ENCODE measurements at regions not wholly inside any gene's neighbourhood (a gene's known extent, or its start where the extent isn't known, plus 50 kb on each side); places are given as distances from the start of the nearest gene placed in this dataset.

- no peak for TF ChIP-seq CTCF (IDR thresholded peaks at IDR 0.05; ENCODE audit: low read depth, low read length)
- ChIA-PET POLR2A (no interaction called here), CTCF (no interaction called here)
- Histone ChIP-seq H3K9me3 (ENCODE audit: control insufficient read depth, insufficient read depth, low read length) (no peaks in the 10 kb centered on the region), H3K4me3 (ENCODE audit: low read depth, low read length) (no peak overlapping the region), H3K27ac (ENCODE audit: low read depth, low read length) (no peak overlapping the region), H3K27me3 (ENCODE audit: control insufficient read depth, insufficient read depth, low read length) (no peaks in the 10 kb centered on the region)
- no peak for DNase-seq (ENCODE audit: low read depth, low spot score)
Observed at GRCh38 chr16:19361587-19361986, 56.1 kb upstream of the TMC5 start.

- no peak overlapping the region for H3K27ac ChIP-seq (ENCODE audit: low read depth, low read length)
- TF ChIP-seq CTCF (IDR thresholded peaks at IDR 0.05; ENCODE audit: low read depth, low read length), result no peak
- DNase-seq (ENCODE audit: low read depth, low spot score), result no peak
- ChIA-PET CTCF (interaction anchor here (0.7 kb wide), 1 partner anchor 186 kb away, joined by 4 read pairs; no protein-coding TSS in a partner anchor), POLR2A (no interaction called here)
- H3K9me3 ChIP-seq (ENCODE audit: control insufficient read depth, insufficient read depth, low read length), result no peaks in the 10 kb centered on the region
- H3K4me3 ChIP-seq (ENCODE audit: low read depth, low read length), result no peak overlapping the region
- no peaks in the 10 kb centered on the region for H3K27me3 ChIP-seq (ENCODE audit: control insufficient read depth, insufficient read depth, low read length)
Observed at GRCh38 chr16:19363740-19364139, 53.9 kb upstream of the TMC5 start.

- no peaks in the 10 kb centered on the region for H3K27me3 ChIP-seq (ENCODE audit: control insufficient read depth, insufficient read depth, low read length)
- H3K4me3 ChIP-seq (ENCODE audit: low read depth, low read length), result no peak overlapping the region
- no peak overlapping the region for H3K27ac ChIP-seq (ENCODE audit: low read depth, low read length)
- ChIA-PET POLR2A (no interaction called here), CTCF (interaction anchor here (1.2 kb wide), 1 partner anchor 279 kb away, joined by 4 read pairs; no protein-coding TSS in a partner anchor)
- no peak for TF ChIP-seq CTCF (IDR thresholded peaks at IDR 0.05; ENCODE audit: low read depth, low read length)
- no peak for DNase-seq (ENCODE audit: low read depth, low spot score)
- no peaks in the 10 kb centered on the region for H3K9me3 ChIP-seq (ENCODE audit: control insufficient read depth, insufficient read depth, low read length)
Observed at GRCh38 chr16:19365486-19365885, 52.2 kb upstream of the TMC5 start.

- ChIA-PET POLR2A (no interaction called here), CTCF (no interaction called here)
- no peak for TF ChIP-seq CTCF (IDR thresholded peaks at IDR 0.05; ENCODE audit: low read depth, low read length)
- no peaks in the 10 kb centered on the region for H3K9me3 ChIP-seq (ENCODE audit: control insufficient read depth, insufficient read depth, low read length)
- no peaks in the 10 kb centered on the region for H3K27me3 ChIP-seq (ENCODE audit: control insufficient read depth, insufficient read depth, low read length)
- DNase-seq (ENCODE audit: low read depth, low spot score), result no peak
- no peak overlapping the region for H3K4me3 ChIP-seq (ENCODE audit: low read depth, low read length)
- H3K27ac ChIP-seq (ENCODE audit: low read depth, low read length), result no peak overlapping the region
Observed at GRCh38 chr16:19366391-19366790, 51.3 kb upstream of the TMC5 start.

- CTCF ChIA-PET, result interaction anchor here (1.0 kb wide), 1 partner anchor 9 kb away, joined by 3 read pairs; no protein-coding TSS in a partner anchor
- no peaks in the 10 kb centered on the region for H3K27me3 ChIP-seq (ENCODE audit: control insufficient read depth, insufficient read depth, low read length)
- H3K4me3 ChIP-seq (ENCODE audit: low read depth, low read length), result no peak overlapping the region
- DNase-seq (ENCODE audit: low read depth, low spot score), result no peak
- no peak overlapping the region for H3K27ac ChIP-seq (ENCODE audit: low read depth, low read length)
- POLR2A ChIA-PET, result interaction anchor here (0.6 kb wide), 1 partner anchor 197 kb away, joined by 4 read pairs; no protein-coding TSS in a partner anchor
- no peaks in the 10 kb centered on the region for H3K9me3 ChIP-seq (ENCODE audit: control insufficient read depth, insufficient read depth, low read length)
- TF ChIP-seq CTCF (IDR thresholded peaks at IDR 0.05; ENCODE audit: low read depth, low read length), result no peak
Observed at GRCh38 chr16:19367335-19367734, 50.3 kb upstream of the TMC5 start.
